T-helper 17 cell (primary cell): ENCODE measurements at regions not wholly inside any gene's neighbourhood (a gene's known extent, or its start where the extent isn't known, plus 50 kb on each side); places are given as distances from the start of the nearest gene placed in this dataset.
A peak's percentile ranks its signal among the peaks of the same experiment; 100 is the strongest.

Experiments used
- ATAC-seq: fragments of 150-1000 bp; cut with Tn5 transposase; 2 replicates; pipeline ENCODE4 v1.10.0; 2021; ENCODE audit warnings: mild to moderate bottlenecking, moderate library complexity
- DNase-seq, 3 donors: peaks; one replicate each; pipeline versions ENCODE4 v3.0.0 to v3.0.0-alpha.2; 2020 to 2021
- H3K9me3 ChIP-seq: one replicate; pipeline ENCODE4 v1.7.0; 2013; ENCODE audit warnings: low read length, mild to moderate bottlenecking; ENCODE audit not compliant: control insufficient read depth, poor library complexity, severe bottlenecking
- H3K27ac Mint-ChIP-seq: one replicate; pipeline ENCODE4 v1.8.0; 2022; ENCODE audit warnings: mild to moderate bottlenecking, moderate library complexity, mixed read lengths
- H3K27me3 Mint-ChIP-seq: one replicate; pipeline ENCODE4 v1.8.0; 2022; ENCODE audit warnings: mixed read lengths
- H3K36me3 Mint-ChIP-seq: one replicate; pipeline ENCODE4 v1.8.0; 2022; ENCODE audit warnings: low read depth, mixed read lengths
- H3K4me1 Mint-ChIP-seq: one replicate; pipeline ENCODE4 v1.8.0; 2022; ENCODE audit warnings: mild to moderate bottlenecking, mixed read lengths
- H3K4me3 Mint-ChIP-seq: one replicate; pipeline ENCODE4 v1.8.0; 2022; ENCODE audit warnings: mild to moderate bottlenecking, moderate library complexity, mixed read lengths

GRCh38 chr13:44236801-44237207 lies 136.8 kb upstream of the SERP2 start:
- H3K27ac Mint-ChIP-seq: no peak overlapping the region
- no peaks in the 10 kb centered on the region for H3K4me1 Mint-ChIP-seq
- no peak overlapping the region for H3K4me3 Mint-ChIP-seq
- H3K36me3 Mint-ChIP-seq: no peaks in the 10 kb centered on the region
- H3K9me3 ChIP-seq: no peaks in the 10 kb centered on the region
- DNase-seq (no peak), ATAC-seq (no peak)
- H3K27me3 Mint-ChIP-seq: peaks cover 46% of the 10 kb centered on the region

GRCh38 chr13:44237276-44237767 lies 136.3 kb upstream of the SERP2 start:
- ATAC-seq: peak; percentile 40
- H3K9me3 ChIP-seq: no peaks in the 10 kb centered on the region
- no peaks in the 10 kb centered on the region for H3K4me1 Mint-ChIP-seq
- H3K27me3 Mint-ChIP-seq: peaks cover 47% of the 10 kb centered on the region
- no peak overlapping the region for H3K27ac Mint-ChIP-seq
- no peaks in the 10 kb centered on the region for H3K36me3 Mint-ChIP-seq
- no peak overlapping the region for H3K4me3 Mint-ChIP-seq
- DNase-seq: no peak

- DNase-seq (no peak), ATAC-seq (no peak)
- Mint-ChIP-seq H3K36me3 (no peaks in the 10 kb centered on the region), H3K27me3 (peaks cover 41% of the 10 kb centered on the region), H3K27ac (no peak overlapping the region), H3K4me1 (no peaks in the 10 kb centered on the region), H3K4me3 (no peak overlapping the region)
- no peaks in the 10 kb centered on the region for H3K9me3 ChIP-seq
Observed at GRCh38 chr13:44237881-44238421, 135.7 kb upstream of the SERP2 start.

GRCh38 chr13:44240611-44241145 lies 132.9 kb upstream of the SERP2 start:
- Mint-ChIP-seq H3K27ac (no peak overlapping the region), H3K4me1 (no peaks in the 10 kb centered on the region), H3K27me3 (peaks cover 24% of the 10 kb centered on the region), H3K4me3 (no peak overlapping the region), H3K36me3 (no peaks in the 10 kb centered on the region)
- DNase-seq (no peak), ATAC-seq (no peak)
- H3K9me3 ChIP-seq: no peaks in the 10 kb centered on the region

GRCh38 chr13:44241638-44242037 lies 132.0 kb upstream of the SERP2 start:
- Mint-ChIP-seq H3K27ac (no peak overlapping the region), H3K27me3 (peaks cover 24% of the 10 kb centered on the region), H3K4me1 (no peaks in the 10 kb centered on the region), H3K36me3 (no peaks in the 10 kb centered on the region), H3K4me3 (no peak overlapping the region)
- H3K9me3 ChIP-seq: no peaks in the 10 kb centered on the region
- no peak for ATAC-seq
- DNase-seq: no peak

GRCh38 chr13:44242766-44243165 lies 130.9 kb upstream of the SERP2 start:
- Mint-ChIP-seq H3K27me3 (peaks cover 24% of the 10 kb centered on the region), H3K36me3 (no peaks in the 10 kb centered on the region), H3K27ac (no peak overlapping the region), H3K4me3 (no peak overlapping the region), H3K4me1 (no peaks in the 10 kb centered on the region)
- H3K9me3 ChIP-seq: no peaks in the 10 kb centered on the region
- no peak for ATAC-seq
- DNase-seq: no peak

GRCh38 chr13:44243198-44243857 lies 130.3 kb upstream of the SERP2 start:
- ATAC-seq (peak; percentile 27), DNase-seq (no peak)
- H3K36me3 Mint-ChIP-seq: no peaks in the 10 kb centered on the region
- no peak overlapping the region for H3K4me3 Mint-ChIP-seq
- H3K27ac Mint-ChIP-seq: no peak overlapping the region
- no peaks in the 10 kb centered on the region for H3K9me3 ChIP-seq
- no peaks in the 10 kb centered on the region for H3K4me1 Mint-ChIP-seq
- H3K27me3 Mint-ChIP-seq: peaks cover 20% of the 10 kb centered on the region

GRCh38 chr13:44244288-44244687 lies 129.3 kb upstream of the SERP2 start:
- no peaks in the 10 kb centered on the region for H3K9me3 ChIP-seq
- H3K27ac Mint-ChIP-seq: no peak overlapping the region
- no peak for DNase-seq
- no peaks in the 10 kb centered on the region for H3K36me3 Mint-ChIP-seq
- no peak for ATAC-seq
- no peaks in the 10 kb centered on the region for H3K4me1 Mint-ChIP-seq
- H3K27me3 Mint-ChIP-seq: peaks cover 11% of the 10 kb centered on the region
- no peak overlapping the region for H3K4me3 Mint-ChIP-seq

- DNase-seq (no peak), ATAC-seq (no peak)
- H3K4me3 Mint-ChIP-seq: no peak overlapping the region
- no peaks in the 10 kb centered on the region for H3K27me3 Mint-ChIP-seq
- H3K27ac Mint-ChIP-seq: no peak overlapping the region
- H3K4me1 Mint-ChIP-seq: no peaks in the 10 kb centered on the region
- H3K36me3 Mint-ChIP-seq: no peaks in the 10 kb centered on the region
- H3K9me3 ChIP-seq: no peaks in the 10 kb centered on the region
Observed at GRCh38 chr13:44249431-44249836, 124.2 kb upstream of the SERP2 start.

GRCh38 chr13:44252938-44253337 lies 120.7 kb upstream of the SERP2 start:
- DNase-seq (no peak), ATAC-seq (no peak)
- no peaks in the 10 kb centered on the region for H3K36me3 Mint-ChIP-seq
- no peak overlapping the region for H3K4me3 Mint-ChIP-seq
- no peaks in the 10 kb centered on the region for H3K27me3 Mint-ChIP-seq
- H3K9me3 ChIP-seq: no peaks in the 10 kb centered on the region
- no peak overlapping the region for H3K27ac Mint-ChIP-seq
- no peaks in the 10 kb centered on the region for H3K4me1 Mint-ChIP-seq

GRCh38 chr13:44255771-44256364 lies 117.8 kb upstream of the SERP2 start:
- Mint-ChIP-seq H3K36me3 (no peaks in the 10 kb centered on the region), H3K27ac (no peak overlapping the region), H3K4me1 (peaks cover 8% of the 10 kb centered on the region), H3K27me3 (peaks cover under 1% of the 10 kb centered on the region), H3K4me3 (no peak overlapping the region)
- ATAC-seq: no peak
- no peak for DNase-seq
- no peaks in the 10 kb centered on the region for H3K9me3 ChIP-seq

GRCh38 chr13:44257796-44258195 lies 115.8 kb upstream of the SERP2 start:
- Mint-ChIP-seq H3K36me3 (no peaks in the 10 kb centered on the region), H3K4me3 (no peak overlapping the region), H3K27me3 (peaks cover 12% of the 10 kb centered on the region), H3K27ac (no peak overlapping the region), H3K4me1 (peaks cover 10% of the 10 kb centered on the region)
- no peaks in the 10 kb centered on the region for H3K9me3 ChIP-seq
- no peak for DNase-seq
- no peak for ATAC-seq

- Mint-ChIP-seq H3K27me3 (peaks cover 21% of the 10 kb centered on the region), H3K4me1 (peaks cover 10% of the 10 kb centered on the region), H3K36me3 (no peaks in the 10 kb centered on the region), H3K4me3 (peak overlapping the region; percentile 90), H3K27ac (peak overlapping the region; percentile 91)
- peak; percentile 85 for ATAC-seq
- H3K9me3 ChIP-seq: no peaks in the 10 kb centered on the region
- peak in 1 of 3 donors; percentile 18 for DNase-seq
Observed at GRCh38 chr13:44259045-44260027, 114.3 kb upstream of the SERP2 start.
